Coronary artery (tissue), 2 donors: ENCODE measurements at regions not wholly inside any gene's neighbourhood (a gene's known extent, or its start where the extent isn't known, plus 50 kb on each side); places are given as distances from the start of the nearest gene placed in this dataset.
"Not testable (repeated sequence)": the region's sequence is repeated elsewhere in the genome, so short reads cannot be mapped to it uniquely, and the experiment has no call there.

Experiments used
- DNase-seq: peaks from one replicate; pipeline ENCODE4 v3.0.0-alpha.2; 2017; ENCODE audit warnings: low spot score
- H3K27ac ChIP-seq, 2 donors: fragments of 200-600 bp; sonication (generic); one replicate each; pipeline ENCODE4 v1.5.1; 2016 to 2019
- H3K4me3 ChIP-seq: fragments of 200-600 bp; sonication (generic); 2 replicates; pipeline ENCODE4 v1.5.1; 2016; ENCODE audit warnings: mild to moderate bottlenecking, moderate library complexity
- CTCF ChIP-seq: fragments of 200-600 bp; sonication (generic); IDR thresholded peaks from one replicate; pipeline ENCODE4 v1.5.1; 2019; ENCODE audit warnings: antibody characterized with exemption

GRCh38 chr9:29613773-29614172, 2040.5 kb upstream of the C9orf72 start:
- no peak for DNase-seq
- Histone ChIP-seq H3K4me3 (no peak overlapping the region), H3K27ac (no peak overlapping the region)
- TF ChIP-seq CTCF: no peak

DNA sequence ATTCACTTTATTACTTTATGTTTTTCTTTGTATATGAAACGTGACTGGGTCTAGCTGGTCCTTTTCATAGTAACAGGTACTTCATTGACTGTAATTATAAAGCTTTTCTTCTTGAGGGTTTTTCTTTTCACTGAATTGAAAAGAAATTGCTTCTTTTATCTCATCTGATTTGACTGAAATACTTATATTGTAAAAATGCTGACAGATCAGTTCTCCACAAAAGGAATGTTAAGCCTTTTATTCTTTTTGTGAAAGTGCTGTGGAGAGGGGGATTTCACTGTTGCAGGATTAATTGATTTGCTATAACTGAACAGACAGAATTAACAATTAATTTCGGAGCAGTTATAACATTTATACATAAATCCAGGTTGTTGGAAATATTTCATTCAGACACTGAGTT, 2043.6 kb upstream of the C9orf72 start:
- H3K27ac ChIP-seq: no peak overlapping the region
- TF ChIP-seq CTCF: no peak
- no peak overlapping the region for H3K4me3 ChIP-seq
- DNase-seq: no peak

- Histone ChIP-seq H3K4me3 (no peak overlapping the region), H3K27ac (no peak overlapping the region)
- TF ChIP-seq CTCF: no peak
- DNase-seq: no peak
Observed at GRCh38 chr9:29625292-29625731, 2052.0 kb upstream of the C9orf72 start.

GRCh38 chr9:29625931-29626330, 2052.7 kb upstream of the C9orf72 start:
- no peak overlapping the region for H3K4me3 ChIP-seq

GRCh38 chr9:29628856-29629255, 2055.6 kb upstream of the C9orf72 start:
- not testable (repeated sequence) for H3K4me3 ChIP-seq, DNase-seq, H3K27ac ChIP-seq

More at GRCh38 chr9:29625931-29626330, 2052.7 kb upstream of the C9orf72 start:
- H3K27ac ChIP-seq: no peak overlapping the region
- DNase-seq: no peak
- no peak for TF ChIP-seq CTCF

- no peak for DNase-seq
- Histone ChIP-seq H3K4me3 (no peak overlapping the region), H3K27ac (no peak overlapping the region)
- no peak for TF ChIP-seq CTCF
Observed at GRCh38 chr9:29637471-29638237, 2064.4 kb upstream of the C9orf72 start.

GRCh38 chr9:29640507-29640906, 2067.2 kb upstream of the C9orf72 start:
- H3K27ac ChIP-seq: no peak overlapping the region
- H3K4me3 ChIP-seq: no peak overlapping the region
- no peak for TF ChIP-seq CTCF
- no peak for DNase-seq
